Activated CD8-positive, alpha-beta memory T cell treated with anti-CD3 and anti-CD28 coated beads, Interleukin-2, amount 10 ng/mL, durations not matched to agents 7 days and 5 days (primary cell): ENCODE measurements at regions not wholly inside any gene's neighbourhood (a gene's known extent, or its start where the extent isn't known, plus 50 kb on each side); places are given as distances from the start of the nearest gene placed in this dataset.

Experiments used
- ATAC-seq: fragments of 150-1000 bp; cut with Tn5 transposase; one replicate; pipeline ENCODE4 v1.10.0; 2021; ENCODE audit warnings: moderate library complexity
- CTCF ChIA-PET: fragments of 350-600 bp; sonication (Branson Sonifier 250); formaldehyde crosslinking; loops from one replicate; lab custom pipeline; 2021; ENCODE audit warnings: antibody characterized with exemption; lab: Charles Lee
- DNase-seq: peaks from one replicate; pipeline ENCODE4 v3.0.0-alpha.2; 2020
- H3K27ac Mint-ChIP-seq: one replicate; pipeline ENCODE4 v1.8.0; 2021; ENCODE audit warnings: mild to moderate bottlenecking, mixed read lengths
- H3K27me3 Mint-ChIP-seq: one replicate; pipeline ENCODE4 v1.8.0; 2021; ENCODE audit warnings: mixed read lengths
- H3K36me3 Mint-ChIP-seq: one replicate; pipeline ENCODE4 v1.8.0; 2021; ENCODE audit warnings: mild to moderate bottlenecking, mixed read lengths
- H3K4me1 Mint-ChIP-seq: one replicate; pipeline ENCODE4 v1.8.0; 2021; ENCODE audit warnings: mixed read lengths
- H3K4me3 Mint-ChIP-seq: one replicate; pipeline ENCODE4 v1.8.0; 2021; ENCODE audit warnings: mild to moderate bottlenecking, moderate library complexity, mixed read lengths
- H3K9me3 Mint-ChIP-seq: one replicate; pipeline ENCODE4 v1.8.0; 2022; ENCODE audit warnings: low read depth, mixed read lengths

DNA sequence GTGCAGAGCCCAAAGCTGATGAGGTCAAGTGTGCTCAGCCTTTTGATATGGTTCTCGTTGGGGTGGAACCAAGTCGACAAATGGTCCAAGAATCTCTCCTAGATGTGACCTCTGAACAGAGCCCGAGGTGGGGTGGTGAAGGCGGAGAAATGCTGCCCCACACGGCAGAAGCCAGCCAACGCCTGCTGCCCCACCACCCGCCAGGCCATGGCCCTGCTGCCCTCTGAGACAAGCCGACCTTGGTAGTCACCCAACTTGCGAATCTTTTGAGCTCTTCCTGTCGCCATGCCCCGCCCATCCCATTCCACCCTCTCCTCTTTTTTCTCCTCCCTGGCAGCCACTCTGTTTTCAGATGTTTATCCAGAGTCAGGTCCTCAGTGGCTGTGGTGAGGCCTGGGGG is 91.5 kb upstream of the EGFLAM start:
- ATAC-seq = no peak
- Mint-ChIP-seq H3K27ac (no peak overlapping the region), H3K9me3 (no peaks in the 10 kb centered on the region), H3K27me3 (no peaks in the 10 kb centered on the region), H3K36me3 (no peaks in the 10 kb centered on the region), H3K4me1 (no peaks in the 10 kb centered on the region), H3K4me3 (no peak overlapping the region)
- CTCF ChIA-PET = no interaction called here
- DNase-seq = no peak

- no peaks in the 10 kb centered on the region for H3K36me3 Mint-ChIP-seq
- H3K4me3 Mint-ChIP-seq = no peak overlapping the region
- no peak for ATAC-seq
- H3K4me1 Mint-ChIP-seq = no peaks in the 10 kb centered on the region
- no peaks in the 10 kb centered on the region for H3K27me3 Mint-ChIP-seq
- no peak overlapping the region for H3K27ac Mint-ChIP-seq
- DNase-seq = no peak
- CTCF ChIA-PET = no interaction called here
- H3K9me3 Mint-ChIP-seq = no peaks in the 10 kb centered on the region
Observed at GRCh38 chr5:38165435-38165834, 92.9 kb upstream of the EGFLAM start.

- no peak overlapping the region for H3K4me3 Mint-ChIP-seq
- CTCF ChIA-PET = no interaction called here
- DNase-seq (no peak), ATAC-seq (no peak)
- no peaks in the 10 kb centered on the region for H3K27me3 Mint-ChIP-seq
- no peaks in the 10 kb centered on the region for H3K4me1 Mint-ChIP-seq
- no peak overlapping the region for H3K27ac Mint-ChIP-seq
- no peaks in the 10 kb centered on the region for H3K9me3 Mint-ChIP-seq
- no peaks in the 10 kb centered on the region for H3K36me3 Mint-ChIP-seq
Observed at GRCh38 chr5:38164776-38165399, 93.5 kb upstream of the EGFLAM start.

DNA sequence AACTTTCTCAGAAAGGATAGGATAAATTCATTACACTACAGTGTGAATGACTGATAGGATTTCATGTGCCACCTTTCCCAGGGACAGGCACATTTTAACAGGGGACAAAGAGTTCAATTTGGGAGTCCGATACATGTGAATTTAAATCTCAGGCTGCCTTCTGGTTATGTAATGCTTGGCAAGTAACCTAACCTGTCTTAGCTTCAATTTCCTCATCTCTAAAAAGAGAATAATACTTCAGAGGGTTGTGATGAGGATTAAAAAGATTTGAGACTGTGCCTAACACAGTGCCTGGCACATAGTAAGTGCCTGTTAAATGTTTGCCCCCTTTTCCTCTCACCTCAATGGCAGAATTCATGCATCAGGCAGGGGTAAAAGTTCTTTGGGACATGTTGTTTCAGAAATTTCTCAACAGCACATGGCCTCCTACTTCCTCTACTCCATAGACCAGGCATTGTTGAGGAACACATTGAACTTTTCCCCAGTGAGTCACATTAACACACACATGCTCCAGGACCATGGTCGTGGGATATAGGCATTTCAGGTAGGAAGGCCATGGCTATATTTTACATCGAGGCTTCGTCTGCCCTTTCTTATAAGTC is 94.6 kb upstream of the EGFLAM start:
- H3K9me3 Mint-ChIP-seq = no peaks in the 10 kb centered on the region
- no peaks in the 10 kb centered on the region for H3K4me1 Mint-ChIP-seq
- ATAC-seq = no peak
- no peak overlapping the region for H3K27ac Mint-ChIP-seq
- CTCF ChIA-PET = no interaction called here
- no peaks in the 10 kb centered on the region for H3K36me3 Mint-ChIP-seq
- peaks cover 2% of the 10 kb centered on the region for H3K27me3 Mint-ChIP-seq
- no peak for DNase-seq
- H3K4me3 Mint-ChIP-seq = no peak overlapping the region

DNA sequence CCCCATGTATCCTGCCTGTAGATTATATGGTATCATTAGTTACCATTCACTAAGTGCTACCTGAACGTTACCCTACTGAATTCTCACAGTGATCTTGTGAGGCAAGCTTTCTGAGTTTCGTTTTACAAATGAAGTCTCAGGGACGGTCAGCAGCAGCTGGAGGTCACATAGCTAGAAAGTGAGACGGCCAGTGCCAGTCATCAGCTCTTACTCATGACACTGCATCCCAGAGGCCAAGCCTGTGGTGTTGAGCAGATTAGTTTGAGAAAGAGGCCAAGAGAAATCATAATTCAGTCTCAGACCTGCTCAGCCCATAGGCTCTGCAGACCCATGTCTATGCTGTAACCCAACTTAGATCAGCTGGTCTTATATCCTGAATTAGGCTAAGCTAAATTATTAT is 95.7 kb upstream of the EGFLAM start:
- Mint-ChIP-seq H3K4me3 (no peak overlapping the region), H3K4me1 (no peaks in the 10 kb centered on the region), H3K27ac (no peak overlapping the region), H3K9me3 (no peaks in the 10 kb centered on the region), H3K27me3 (peaks cover 5% of the 10 kb centered on the region), H3K36me3 (no peaks in the 10 kb centered on the region)
- DNase-seq (no peak), ATAC-seq (no peak)
- CTCF ChIA-PET = no interaction called here

DNA sequence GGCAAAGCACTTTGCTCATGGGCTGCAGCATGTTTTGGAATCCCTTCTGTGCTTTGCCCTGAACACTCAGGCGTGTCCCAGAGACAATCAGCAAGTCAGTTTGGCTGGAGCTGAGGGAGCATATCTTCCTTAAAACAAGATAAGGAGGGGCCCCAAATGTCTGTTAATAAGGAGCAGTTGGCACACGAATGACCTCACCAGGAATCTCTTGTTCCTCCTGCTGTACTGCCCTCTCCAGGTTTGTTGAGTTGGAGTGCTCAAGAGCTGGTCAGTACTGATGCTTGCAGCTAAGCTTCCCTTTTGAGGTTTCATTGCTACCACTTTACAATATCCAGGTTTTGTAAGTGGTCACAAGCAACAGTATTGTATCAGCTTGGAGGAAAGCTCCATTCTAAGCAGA is 101.3 kb upstream of the EGFLAM start:
- Mint-ChIP-seq H3K27ac (no peak overlapping the region), H3K9me3 (no peaks in the 10 kb centered on the region), H3K36me3 (no peaks in the 10 kb centered on the region), H3K4me3 (no peak overlapping the region), H3K27me3 (peaks cover 7% of the 10 kb centered on the region), H3K4me1 (no peaks in the 10 kb centered on the region)
- ATAC-seq (no peak), DNase-seq (no peak)
- CTCF ChIA-PET = no interaction called here

- no peak overlapping the region for H3K4me3 Mint-ChIP-seq
- H3K4me1 Mint-ChIP-seq = no peaks in the 10 kb centered on the region
- no peaks in the 10 kb centered on the region for H3K9me3 Mint-ChIP-seq
- CTCF ChIA-PET = no interaction called here
- H3K27me3 Mint-ChIP-seq = peaks cover 7% of the 10 kb centered on the region
- ATAC-seq (no peak), DNase-seq (no peak)
- no peak overlapping the region for H3K27ac Mint-ChIP-seq
- no peaks in the 10 kb centered on the region for H3K36me3 Mint-ChIP-seq
Observed at GRCh38 chr5:38154615-38155204, 103.6 kb upstream of the EGFLAM start.

DNA sequence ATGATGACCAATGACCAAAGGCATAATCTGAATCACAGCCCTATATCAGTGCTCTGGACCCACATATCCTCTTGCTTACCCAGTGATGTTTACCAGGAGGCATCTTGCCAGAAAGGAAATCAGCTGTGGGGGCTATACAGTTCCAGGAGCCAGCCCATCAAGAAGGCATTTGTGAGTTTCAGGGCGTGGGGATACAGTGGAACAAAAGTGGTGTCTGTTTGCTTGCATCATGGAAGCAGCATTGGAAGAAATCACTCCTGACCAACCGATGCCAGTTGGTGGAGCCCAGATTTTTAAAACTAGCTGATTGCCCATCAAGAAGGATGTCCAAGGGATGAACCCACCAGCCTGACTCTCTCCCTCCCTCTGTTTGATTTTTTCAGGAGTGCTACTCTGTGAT is 106.5 kb upstream of the EGFLAM start:
- ATAC-seq = no peak
- H3K36me3 Mint-ChIP-seq = no peaks in the 10 kb centered on the region
- CTCF ChIA-PET = no interaction called here
- no peak overlapping the region for H3K27ac Mint-ChIP-seq
- H3K4me1 Mint-ChIP-seq = no peaks in the 10 kb centered on the region
- DNase-seq = no peak
- peaks cover 2% of the 10 kb centered on the region for H3K27me3 Mint-ChIP-seq
- H3K4me3 Mint-ChIP-seq = no peak overlapping the region
- H3K9me3 Mint-ChIP-seq = no peaks in the 10 kb centered on the region

GRCh38 chr5:38149815-38150195 is 108.6 kb upstream of the EGFLAM start:
- Mint-ChIP-seq H3K9me3 (no peaks in the 10 kb centered on the region), H3K4me3 (no peak overlapping the region), H3K27me3 (no peaks in the 10 kb centered on the region), H3K4me1 (no peaks in the 10 kb centered on the region), H3K36me3 (no peaks in the 10 kb centered on the region), H3K27ac (no peak overlapping the region)
- ATAC-seq = no peak
- CTCF ChIA-PET = no interaction called here
- DNase-seq = no peak

DNA sequence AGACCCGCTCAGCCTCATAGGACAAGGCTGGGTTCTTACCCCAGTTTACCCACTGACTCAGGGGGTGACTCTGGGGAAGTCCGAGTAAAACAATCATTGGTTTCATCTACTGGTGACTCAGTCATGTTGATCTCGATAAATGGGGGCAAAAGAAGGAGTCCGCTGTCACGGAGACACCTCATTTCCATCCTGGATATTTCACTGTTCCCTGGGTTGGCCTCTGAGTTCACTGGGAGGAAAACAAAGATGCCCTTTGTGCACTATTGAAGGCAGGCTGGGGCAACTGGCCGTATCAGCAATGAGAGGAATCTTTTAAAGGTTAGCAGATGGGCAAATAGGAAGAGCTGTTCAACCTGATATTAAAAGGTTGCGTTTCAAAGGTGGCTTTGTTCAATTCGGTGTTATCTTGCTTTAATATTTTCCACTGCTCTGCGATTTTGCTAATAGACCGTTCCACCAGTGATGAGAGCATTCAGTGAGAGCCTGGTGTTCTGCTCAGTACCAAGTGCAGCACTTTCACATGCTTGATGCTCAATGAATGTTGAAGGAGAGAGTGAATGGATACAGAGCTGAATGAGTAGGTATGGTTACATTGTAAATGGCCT is 110.2 kb upstream of the EGFLAM start:
- Mint-ChIP-seq H3K4me3 (no peak overlapping the region), H3K27me3 (no peaks in the 10 kb centered on the region), H3K27ac (no peak overlapping the region), H3K36me3 (no peaks in the 10 kb centered on the region), H3K4me1 (no peaks in the 10 kb centered on the region), H3K9me3 (no peaks in the 10 kb centered on the region)
- DNase-seq = no peak
- ATAC-seq = no peak
- CTCF ChIA-PET = interaction anchor here (1.6 kb wide), 1 partner anchor 45 kb away, joined by 3 read pairs; no protein-coding TSS in a partner anchor

DNA sequence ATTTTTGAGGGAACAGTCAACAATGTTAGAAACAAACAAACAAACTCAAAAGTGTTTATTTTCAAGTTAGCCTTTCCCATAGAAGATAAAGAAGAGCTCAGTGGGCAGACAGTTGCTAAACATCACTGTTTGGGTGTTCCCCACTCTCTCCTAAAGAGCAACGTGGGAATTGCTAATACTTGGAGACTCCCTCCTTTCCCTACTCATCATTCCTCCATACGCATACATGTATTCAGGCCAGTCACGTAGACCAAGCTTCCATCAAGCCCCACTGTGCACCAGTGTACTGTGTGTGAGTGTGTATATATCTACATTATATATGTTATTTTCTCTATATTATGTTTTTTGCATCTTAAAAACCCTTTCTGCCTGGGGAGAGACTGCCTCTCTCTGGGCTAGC is 115.0 kb upstream of the EGFLAM start:
- no peak overlapping the region for H3K4me3 Mint-ChIP-seq
- no peaks in the 10 kb centered on the region for H3K9me3 Mint-ChIP-seq
- no peak for ATAC-seq
- no peaks in the 10 kb centered on the region for H3K27me3 Mint-ChIP-seq
- DNase-seq = no peak
- H3K4me1 Mint-ChIP-seq = no peaks in the 10 kb centered on the region
- no peak overlapping the region for H3K27ac Mint-ChIP-seq
- H3K36me3 Mint-ChIP-seq = no peaks in the 10 kb centered on the region
- CTCF ChIA-PET = no interaction called here

GRCh38 chr5:38141665-38142064 is 116.7 kb upstream of the EGFLAM start:
- no peaks in the 10 kb centered on the region for H3K9me3 Mint-ChIP-seq
- H3K27ac Mint-ChIP-seq = no peak overlapping the region
- H3K4me1 Mint-ChIP-seq = no peaks in the 10 kb centered on the region
- no peak for DNase-seq
- no peak for ATAC-seq
- CTCF ChIA-PET = interaction anchor here (1.4 kb wide), 1 partner anchor 29 kb away, joined by 3 read pairs; no protein-coding TSS in a partner anchor
- H3K36me3 Mint-ChIP-seq = no peaks in the 10 kb centered on the region
- no peaks in the 10 kb centered on the region for H3K27me3 Mint-ChIP-seq
- no peak overlapping the region for H3K4me3 Mint-ChIP-seq

- Mint-ChIP-seq H3K27me3 (no peaks in the 10 kb centered on the region), H3K36me3 (no peaks in the 10 kb centered on the region), H3K4me1 (no peaks in the 10 kb centered on the region), H3K27ac (no peak overlapping the region), H3K4me3 (no peak overlapping the region), H3K9me3 (no peaks in the 10 kb centered on the region)
- no peak for DNase-seq
- CTCF ChIA-PET = interaction anchor here (0.6 kb wide), 1 partner anchor 783 kb away, joined by 3 read pairs; no protein-coding TSS in a partner anchor
- no peak for ATAC-seq
Observed at GRCh38 chr5:38138574-38138973, 119.8 kb upstream of the EGFLAM start.

GRCh38 chr5:38135486-38136039 is 122.8 kb upstream of the EGFLAM start:
- H3K27ac Mint-ChIP-seq = no peak overlapping the region
- H3K4me3 Mint-ChIP-seq = no peak overlapping the region
- ATAC-seq (no peak), DNase-seq (no peak)
- CTCF ChIA-PET = no interaction called here
- H3K9me3 Mint-ChIP-seq = no peaks in the 10 kb centered on the region
- no peaks in the 10 kb centered on the region for H3K36me3 Mint-ChIP-seq
- no peaks in the 10 kb centered on the region for H3K4me1 Mint-ChIP-seq
- H3K27me3 Mint-ChIP-seq = no peaks in the 10 kb centered on the region
